NCI-H1694 treated with DMSO at 0.1 percent for 48 hours (cell line): ENCODE measurements at regions not wholly inside any gene's neighbourhood (a gene's known extent, or its start where the extent isn't known, plus 50 kb on each side); places are given as distances from the start of the nearest gene placed in this dataset.

Source experiments
- DNase-seq: peaks from one replicate; lab custom pipeline; 2025; lab: John Stamatoyannopoulos, UW

DNA sequence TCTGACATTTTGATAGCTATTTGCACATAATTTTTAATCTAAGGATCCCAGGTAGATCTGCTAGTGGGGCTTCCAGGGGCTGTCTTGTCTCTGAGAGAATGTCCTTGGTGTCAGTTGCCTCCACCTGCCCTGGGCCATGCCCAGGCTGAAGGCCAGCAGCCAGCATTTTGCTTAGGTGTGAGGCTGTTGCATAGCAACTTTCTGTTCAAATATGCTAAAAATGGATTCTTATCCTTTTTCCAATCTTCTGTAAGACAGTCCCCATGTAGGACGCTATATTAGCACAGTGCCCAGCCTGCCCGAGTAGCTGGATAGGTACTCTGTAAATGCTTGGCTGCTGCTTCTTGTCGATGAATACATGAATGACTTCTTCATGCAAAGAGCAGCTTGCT, 62.5 kb upstream of the CITED2 start:
- no peak for DNase-seq

DNA sequence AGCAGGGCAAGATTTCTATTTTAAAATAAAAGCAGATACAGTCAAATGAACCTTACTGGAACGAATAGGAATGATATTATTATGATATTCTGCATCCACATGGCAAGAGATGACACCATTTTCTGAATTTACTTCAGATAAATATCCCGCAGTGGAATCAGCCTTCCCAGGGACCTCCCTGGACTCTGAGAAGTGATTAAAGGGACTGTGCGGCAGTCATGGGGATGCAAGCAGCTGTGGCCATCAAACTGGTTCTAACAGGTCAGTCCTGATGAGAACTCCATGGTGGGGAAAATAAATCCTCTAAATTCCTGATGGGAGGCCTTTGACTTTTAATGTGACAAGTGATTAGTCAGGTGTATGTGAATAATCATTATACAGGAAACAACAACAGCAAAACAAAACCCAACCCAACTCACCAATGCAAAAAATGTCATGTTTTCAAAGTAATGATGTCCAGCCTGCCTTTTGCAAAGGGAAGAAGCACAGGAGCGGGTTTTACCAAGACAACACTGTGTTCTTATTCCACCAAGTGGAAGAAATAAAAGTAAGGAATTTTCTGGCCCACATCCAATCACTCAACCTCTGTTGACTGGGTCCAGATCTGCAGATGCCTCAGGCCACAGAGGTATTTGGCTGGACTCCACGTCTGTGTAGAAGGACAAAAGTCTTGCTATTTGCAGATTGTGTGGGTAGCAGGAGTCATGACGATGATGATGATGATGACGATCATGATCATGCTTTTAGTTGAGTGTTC, 61.9 kb upstream of the CITED2 start:
- DNase-seq = no peak

DNA sequence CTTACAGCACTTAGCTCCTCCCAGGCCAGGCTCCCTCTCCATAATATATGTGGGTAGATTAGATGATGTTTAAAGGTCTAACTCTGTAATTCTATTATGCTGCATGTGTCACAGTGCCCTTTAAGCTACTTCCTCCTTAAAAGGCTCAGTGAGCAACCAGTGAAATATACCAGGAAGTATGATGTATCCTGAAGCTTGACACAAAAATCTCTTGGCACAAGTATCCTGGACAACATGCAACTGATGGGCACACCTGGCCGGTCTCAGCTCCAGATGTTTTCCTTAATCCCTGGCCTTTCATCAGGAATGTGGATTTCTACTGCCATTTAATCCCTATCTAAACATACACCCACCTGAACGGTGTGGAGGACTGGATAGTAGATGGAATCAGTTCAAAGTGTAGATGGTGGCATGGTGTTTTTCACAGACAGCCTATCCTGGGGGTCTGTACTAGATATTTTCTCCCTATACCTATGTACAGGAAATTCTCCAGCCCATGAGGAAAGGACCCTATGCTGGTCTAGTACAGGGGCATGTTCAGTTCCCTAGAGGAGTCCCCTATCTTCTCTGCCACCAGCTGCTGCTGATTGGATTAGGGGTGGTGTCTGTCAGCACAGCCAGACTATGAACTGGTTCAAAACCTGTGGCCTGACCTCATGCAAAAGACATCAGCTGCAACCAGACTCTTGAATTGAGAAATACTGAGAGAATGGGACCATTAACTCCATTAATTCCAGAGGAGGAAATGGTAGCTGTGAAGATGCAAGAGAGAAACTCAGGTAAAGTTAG, 59.4 kb upstream of the CITED2 start:
- no peak for DNase-seq

DNA sequence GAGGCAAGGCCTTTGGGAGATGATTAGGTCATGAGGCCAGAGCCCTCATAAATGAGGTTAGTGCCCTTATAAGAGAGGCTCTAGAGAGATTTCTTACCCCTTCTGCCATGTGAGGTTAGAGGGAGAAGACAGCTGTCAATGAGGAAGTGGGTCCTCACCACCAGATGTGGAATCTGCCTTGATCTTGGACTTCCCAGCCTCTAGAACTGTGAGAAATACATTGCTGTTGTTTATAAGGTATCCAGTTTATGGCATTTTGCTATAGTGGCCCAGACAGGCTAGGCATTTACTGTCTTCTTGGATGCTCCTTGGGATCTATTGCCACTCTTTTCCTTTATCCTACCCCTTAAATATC, 57.1 kb upstream of the CITED2 start:
- DNase-seq = no peak

DNA sequence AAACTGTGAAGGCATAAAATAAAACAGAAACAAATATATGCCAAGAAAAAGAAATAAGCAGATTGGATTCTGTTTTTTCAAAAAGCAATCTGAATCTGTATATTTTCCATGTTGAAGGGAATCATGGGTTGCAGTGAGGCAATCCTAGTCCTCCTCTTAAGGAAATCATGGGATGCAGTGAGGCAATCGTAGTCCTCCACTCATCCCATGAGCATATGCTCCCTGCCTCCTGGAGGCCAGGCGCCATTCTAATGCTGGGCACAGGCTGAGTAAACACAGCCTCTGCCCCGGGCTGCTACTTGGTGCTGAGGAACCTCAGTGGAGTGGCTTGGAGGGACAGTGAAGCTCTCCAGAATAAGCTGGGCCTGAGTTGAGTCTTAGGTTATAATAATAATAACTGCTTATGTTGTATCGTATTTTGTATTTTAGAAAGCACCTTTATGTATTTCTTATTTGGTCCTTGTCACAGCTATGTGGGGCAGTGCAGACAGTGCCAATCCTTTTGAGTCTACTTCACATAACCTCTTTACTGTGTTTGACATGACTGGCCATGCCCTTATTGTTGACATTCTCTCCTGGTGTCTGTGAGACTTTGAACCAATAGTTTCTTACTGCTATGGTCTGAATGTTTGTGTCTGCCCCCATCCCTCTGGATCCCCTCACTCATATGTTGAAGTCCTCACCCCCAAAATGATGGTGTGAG, 56.6 kb upstream of the CITED2 start:
- DNase-seq = no peak

DNA sequence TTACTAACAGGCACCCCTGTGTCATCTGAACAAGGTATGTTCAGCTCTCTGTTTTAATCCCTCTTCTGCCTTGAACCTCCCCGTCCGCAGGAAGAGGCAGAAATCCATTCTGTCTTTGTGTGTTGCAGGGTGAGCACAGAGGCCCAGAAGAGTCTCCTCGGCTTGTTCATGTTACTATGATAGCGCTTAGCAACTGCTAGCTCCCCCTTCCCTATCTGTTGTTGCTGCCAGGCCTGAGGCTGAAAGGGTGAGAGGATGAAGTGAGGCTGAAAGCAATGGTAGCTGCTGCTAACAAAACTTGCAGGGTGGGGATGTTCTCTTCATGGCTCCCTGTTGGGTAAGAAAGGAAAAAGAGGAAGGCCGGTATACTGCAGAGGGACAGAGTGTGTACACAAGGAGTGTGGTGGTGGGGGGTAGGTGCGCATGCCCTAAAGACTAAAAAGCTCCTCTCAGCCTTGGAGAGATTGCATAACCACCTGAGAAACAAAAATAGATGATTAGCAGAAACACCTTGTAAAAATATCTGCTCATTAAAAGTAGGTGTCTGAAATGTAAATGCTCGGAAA, 55.2 kb upstream of the CITED2 start:
- no peak for DNase-seq

DNA sequence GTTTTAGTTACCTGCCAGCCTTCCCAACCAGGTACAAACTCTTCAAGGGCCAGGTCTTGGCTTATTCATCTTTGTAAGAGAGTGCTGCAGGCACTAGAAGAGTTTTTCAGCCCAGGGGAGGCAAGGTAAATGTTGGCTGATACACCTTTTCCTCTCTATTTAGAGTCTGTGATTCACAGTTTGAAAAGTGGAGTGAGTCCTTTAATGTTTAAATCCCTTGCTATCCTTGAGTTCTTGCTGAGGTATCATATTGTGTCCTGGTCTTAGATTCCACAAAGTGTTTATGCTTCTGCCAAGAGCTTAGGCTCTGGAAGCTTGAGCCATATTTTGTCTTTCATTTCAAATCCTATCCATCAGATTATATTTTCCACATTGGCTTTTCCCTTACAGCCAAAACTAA, 52.8 kb upstream of the CITED2 start:
- DNase-seq = no peak

DNA sequence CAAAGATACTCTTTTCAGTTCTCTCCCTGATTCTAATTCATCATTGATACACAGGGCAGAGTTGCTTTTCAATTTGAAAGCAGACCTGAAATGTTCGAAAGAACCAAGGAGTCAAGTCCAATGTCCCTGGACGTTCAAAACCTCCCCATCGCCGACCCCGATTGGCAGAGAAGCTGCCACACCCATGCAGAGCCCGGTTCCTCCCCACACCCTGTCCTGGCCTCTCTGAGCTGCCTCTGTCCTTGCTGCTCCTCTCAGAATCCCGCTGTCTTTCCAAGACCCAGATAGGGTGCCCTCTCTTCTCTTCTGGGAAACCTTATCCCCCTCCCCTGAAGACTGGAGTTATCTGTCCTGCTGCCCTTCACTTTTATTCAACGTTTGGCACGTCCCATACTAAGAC, 52.3 kb upstream of the CITED2 start:
- DNase-seq = no peak

DNA sequence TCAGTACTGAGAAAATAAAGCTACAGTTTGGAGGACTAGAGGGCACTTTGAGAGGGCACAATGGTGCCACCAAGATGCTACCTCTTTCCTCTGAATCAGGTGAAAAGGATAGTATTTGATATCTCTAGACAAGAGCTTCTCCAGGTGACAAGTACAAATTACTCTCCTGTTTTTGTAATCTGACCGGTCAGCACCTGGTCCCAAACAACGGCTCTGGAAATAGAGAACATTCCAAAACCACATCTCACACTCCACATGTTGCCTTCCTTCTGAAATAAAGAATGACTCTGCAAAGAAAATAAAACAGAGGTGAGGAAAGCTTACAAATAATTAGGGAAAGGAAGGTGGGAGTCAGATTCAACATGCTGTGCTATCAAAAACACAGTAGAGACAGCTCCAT, 51.3 kb upstream of the CITED2 start:
- DNase-seq = no peak

DNA sequence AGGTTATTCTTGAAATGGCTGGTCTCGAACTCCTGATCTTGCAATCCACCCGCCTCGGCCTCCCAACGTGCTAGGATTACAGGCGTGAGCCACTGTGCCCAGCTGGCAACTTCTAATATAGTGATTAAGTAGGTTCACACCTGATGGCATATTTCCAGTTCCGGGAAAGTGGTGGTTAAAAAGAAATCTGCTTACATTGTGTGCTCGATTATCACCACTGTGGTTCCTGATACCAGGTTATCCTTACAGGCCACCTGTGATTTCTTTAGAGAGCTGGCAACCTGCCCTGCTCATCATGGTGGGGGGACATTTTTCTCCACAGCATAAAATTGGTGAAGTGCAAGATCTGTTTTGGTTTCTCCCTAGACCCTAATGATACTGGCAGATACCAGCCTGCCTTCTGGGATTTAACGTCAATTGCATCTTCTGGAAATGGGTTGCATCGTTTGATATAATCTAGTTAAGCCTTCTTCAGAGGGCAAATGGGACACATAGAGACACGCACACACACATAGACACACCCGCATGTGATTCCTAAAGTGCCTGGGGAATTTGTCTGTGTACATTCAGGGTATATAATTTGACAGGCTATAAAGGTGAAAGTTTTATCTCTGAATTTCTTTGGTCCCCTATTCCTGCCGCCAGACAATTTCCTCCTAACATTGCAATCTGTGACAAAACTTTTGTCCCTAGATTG, 49.7 kb upstream of the CITED2 start:
- DNase-seq = no peak
